Activated T-helper 9 cell treated with anti-CD3 and anti-CD28 coated beads, Interleukin-2, amount 50 U/mL, for 16 hours (primary cell): ENCODE measurements at regions not wholly inside any gene's neighbourhood (a gene's known extent, or its start where the extent isn't known, plus 50 kb on each side); places are given as distances from the start of the nearest gene placed in this dataset.

Source experiments
- DNase-seq: peaks from one replicate; pipeline ENCODE4 v3.0.0-alpha.2; 2020; ENCODE audit warnings: low read depth

DNA sequence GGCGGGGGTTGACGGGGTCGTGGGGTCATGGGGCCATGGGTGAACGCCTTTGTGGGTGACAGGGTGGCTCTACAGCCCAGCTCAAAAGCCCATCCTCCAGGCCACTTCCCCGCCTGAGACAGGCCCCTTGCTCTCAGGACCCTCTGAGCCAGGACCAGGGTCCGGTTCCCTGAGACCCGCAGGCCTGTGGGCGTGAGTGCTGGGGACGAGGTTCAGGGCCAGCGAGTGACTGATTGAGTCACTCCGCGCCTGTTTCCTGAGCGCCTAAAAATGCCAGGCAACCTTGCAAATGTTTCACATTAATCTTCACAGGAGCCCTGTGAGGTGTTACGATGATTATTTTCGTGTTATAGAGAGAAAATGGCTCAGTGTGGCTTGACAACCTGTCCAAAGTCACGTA, 97.8 kb downstream of the ZNF674 start:
- DNase-seq = no peak

DNA sequence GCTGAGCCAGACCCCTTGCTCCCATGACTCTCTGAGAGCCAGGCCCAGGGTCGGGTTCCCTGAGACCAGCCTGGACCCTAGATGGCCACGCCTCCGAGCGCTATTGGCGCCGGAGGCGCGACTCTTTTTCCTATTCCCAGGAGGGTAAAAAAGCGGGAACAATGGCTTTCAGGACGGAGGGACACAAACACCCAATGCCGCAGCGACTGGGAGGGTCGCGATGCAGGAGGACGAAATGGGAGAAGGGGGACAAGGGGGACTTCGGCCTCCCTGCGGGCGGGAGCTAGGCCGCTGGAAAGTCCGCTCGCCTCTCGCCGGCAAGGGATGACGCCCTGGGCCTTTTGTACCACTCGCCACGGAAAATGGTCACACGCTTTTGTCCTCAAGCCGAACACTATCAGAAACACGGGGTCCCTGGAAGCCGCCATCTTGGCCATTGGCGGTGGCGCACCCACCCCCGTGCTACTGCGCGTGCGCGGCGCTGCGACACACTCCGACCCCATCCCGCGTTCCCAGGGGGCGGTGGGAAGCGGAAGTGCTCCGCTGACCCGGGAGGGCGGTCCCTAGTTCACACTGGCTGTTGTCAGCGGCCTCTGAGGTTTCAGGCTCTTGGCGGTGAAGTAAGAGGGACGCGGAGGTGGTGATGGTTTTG, 98.4 kb downstream of the ZNF674 start:
- peak; percentile 75 for DNase-seq

DNA sequence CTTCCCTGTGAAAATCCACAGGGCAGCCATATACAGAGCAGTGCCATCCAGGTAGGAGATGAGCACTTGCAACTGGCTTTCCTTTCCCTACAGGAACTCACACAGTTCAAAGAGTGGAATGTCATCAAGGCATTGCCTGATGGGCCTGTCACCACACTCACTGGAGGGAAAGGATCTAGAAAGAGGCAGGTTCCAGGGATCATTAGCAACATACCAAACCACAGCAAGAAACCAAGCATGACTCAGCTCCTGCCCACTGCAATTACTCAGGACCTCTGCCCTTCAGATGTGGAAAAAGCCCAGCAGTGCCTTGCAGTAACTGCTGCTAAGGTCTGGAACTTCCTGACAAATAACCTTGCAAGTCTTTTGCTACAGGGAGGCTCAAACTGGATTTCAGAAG, 101.2 kb downstream of the ZNF674 start:
- no peak for DNase-seq

DNA sequence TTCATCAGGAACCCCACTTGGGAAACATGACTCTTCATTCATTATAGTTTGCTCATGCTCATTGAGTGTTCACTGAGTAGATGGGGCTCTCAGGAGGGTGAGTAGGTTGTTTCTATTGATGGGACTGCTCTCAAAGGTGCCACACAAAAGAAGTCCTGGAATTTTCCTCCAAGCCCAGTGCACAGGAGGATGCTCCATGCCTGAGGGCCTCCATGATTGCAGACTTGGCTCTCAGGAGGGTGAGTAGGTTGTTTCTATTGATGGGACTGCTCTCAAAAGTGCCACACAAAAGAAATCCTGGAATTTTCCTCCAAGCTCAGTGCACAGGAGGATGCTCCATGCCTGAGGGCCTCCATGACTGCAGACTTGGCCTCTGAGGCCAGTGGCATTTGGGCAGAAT, 108.5 kb downstream of the ZNF674 start:
- no peak for DNase-seq

DNA sequence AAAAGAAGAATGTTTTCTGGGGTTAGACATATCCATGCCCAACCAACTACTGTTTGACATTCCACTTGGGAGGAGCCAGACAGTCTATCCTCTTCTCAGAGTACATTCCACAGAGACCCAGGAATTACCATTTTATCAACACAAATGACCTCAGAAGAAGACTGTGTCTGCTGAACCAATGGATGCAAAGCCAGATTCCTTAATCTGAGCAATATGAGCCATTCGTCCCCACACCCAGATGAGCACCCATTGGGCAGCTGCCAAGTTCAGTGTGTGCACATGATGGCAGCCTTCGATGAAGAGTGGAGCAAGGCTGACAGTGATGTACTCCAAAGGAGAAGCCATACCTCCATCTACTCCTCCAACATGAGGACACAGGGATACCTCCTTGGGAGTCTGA, 111.3 kb downstream of the ZNF674 start:
- DNase-seq = no peak

DNA sequence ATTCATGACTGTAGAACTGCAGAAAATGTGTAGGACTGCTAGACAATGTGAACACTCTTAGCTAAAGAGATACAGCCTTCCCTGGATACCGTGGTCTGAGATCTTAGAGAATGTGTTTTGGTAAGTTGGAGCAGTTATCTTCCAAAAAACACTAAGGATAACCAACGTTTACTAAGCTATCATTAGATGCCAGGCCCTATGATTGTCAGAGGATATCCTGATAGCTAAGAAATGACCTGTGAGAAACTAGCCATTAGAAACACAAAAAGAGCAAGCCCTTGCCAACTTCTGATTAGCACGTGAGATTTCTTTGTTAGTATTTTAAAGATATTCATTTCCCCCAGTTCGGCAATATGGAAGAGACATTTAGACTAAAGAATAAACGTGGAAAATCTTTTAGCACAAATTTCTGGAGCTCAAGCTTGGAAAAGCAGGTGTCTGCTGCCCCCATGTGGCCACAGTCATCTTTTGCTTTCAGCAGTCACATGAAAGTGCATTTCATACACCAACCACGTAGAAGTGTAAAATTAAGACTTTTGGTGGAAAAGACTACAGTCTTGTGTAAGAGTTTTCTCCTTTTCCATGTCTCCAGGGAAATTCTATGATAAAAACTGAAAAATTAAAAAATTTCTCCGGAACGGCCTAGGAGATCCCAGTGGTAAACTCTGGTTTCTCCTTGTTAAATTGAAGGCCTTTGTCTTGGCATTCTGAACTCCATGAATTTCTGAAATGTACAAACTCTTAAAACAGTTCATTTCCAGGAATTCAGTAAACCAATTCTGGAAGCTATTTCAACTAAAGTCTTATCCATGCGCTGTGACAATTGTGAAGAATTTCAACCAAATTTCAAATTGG, 136.4 kb downstream of the ZNF674 start:
- peak; percentile 52 for DNase-seq

DNA sequence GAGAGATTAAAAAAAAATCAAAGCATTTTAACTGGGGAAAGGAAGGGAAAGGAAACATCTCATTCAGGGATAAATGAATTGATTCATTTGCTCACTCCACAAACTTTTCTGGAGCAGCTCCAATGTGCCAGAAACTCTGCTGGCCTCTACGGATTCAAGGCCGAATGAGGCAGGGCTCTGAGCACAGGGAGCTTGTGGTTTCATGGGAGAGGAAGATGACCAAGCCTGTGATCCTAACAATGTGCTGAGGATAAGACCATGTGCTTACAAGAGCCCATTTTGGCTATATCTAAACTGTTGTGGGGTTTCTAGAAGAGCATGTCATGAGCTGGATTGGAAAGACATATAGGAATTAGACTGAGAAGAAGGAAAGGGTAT, 137.5 kb downstream of the ZNF674 start:
- DNase-seq = no peak

DNA sequence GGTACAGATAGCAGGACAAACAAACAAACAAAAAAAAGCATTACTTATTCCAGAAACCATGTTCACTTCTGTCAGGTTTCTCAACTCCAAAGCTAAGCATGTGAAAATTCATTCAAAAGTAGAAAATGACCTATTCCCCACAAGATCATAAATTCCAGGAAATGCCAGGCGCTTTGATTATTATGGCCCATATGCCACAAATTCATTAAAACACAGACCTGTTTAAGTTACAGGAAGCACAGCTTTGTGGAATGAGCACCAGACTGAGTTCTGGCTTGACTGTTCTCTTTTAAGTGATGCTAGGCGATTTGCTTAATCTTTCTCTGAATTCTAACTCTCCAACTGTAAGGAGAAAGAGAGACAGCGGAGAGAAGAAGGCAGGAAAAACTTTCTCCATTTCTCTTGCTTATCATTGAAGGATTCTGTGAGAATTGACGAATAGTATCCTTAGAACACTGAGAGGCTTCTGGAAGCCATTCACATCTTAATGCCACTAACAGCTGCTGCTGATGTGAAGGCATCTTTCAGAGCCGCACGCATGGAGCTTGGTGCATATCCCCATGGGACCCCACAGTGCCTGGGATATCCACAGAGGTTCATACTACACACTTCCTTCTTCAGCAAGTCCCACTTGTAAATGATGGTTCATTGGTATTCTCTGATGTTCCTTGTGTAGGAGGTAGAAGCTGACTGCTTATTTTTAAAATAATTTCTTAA, 138.0 kb downstream of the ZNF674 start:
- no peak for DNase-seq

DNA sequence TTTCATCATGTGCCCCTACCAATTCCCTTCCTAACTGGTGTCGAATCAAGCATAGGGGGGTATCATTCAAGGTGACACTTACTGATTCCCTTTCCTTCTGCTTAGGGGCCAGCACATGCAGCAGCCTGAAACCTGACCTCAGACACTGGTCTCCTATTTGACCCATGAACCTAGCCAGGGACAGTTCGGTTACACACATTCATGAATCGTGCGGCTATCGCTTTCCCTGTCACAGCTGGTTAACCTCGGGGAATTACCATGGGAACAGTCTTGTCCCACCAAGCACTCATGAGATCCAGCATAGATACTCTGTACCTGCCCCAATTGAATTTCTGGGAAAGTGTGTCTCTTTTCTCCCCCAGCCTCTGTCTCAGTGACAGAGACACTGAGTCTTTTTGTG, 140.4 kb downstream of the ZNF674 start:
- DNase-seq = no peak

DNA sequence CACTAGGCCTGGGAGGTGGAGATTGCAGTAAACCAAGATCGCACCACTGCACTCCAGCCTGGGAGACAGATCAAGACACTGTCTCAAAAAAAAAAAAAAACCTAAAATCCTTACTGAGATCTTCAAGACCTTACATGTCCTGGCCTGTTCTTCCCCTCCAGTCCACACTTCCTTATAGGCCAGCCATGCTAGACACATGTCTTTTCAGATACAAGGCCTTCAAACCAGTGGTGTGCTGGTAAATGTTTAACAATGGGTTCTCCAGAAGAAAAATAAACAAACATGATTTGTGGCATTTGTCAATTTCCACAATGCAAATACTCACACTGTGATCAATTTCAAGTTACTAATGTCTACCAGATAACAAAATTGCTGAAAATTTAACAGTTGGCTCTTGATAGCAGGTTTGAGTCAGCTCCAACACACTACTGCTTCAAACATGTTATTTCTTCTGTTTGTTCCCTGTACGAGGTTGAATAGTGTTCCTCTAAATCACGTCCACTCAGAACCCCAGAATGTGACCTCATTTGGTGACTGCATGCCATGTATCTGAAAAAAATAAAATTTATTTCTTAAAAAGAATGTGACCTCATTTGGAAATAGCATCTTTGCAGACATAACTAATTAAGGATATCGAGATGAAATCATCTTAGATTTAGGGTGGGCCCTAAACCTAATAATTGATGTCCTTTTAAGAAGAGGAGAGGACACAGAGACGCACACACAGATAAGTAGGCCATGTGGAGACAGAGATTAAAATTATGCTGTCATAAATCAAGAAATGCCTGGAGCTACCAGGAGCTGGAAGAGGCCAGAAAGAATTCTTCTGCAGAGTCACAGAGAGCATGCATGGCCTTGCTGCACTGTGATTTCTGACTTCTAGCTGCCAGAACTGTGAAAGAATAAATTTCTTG, 144.4 kb downstream of the ZNF674 start:
- DNase-seq = no peak

DNA sequence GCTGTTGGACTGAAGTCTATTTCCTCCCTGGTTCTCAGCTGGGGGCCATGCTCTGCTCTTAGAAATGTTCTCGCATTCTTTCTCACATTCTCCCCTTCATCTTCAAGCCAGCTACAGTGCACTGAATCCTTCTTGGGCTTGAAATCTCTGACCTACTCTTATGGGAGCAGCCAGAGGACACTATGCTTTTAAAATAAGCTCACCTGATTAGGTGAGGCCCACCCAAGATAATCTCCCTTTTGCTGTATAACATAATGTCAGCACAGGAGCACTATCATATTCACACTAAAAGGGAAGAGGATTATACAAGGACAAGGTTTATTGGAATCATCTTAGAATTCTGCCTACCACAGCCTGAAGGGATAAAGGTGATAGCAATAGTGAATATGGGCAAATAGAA, 146.3 kb downstream of the ZNF674 start:
- no peak for DNase-seq

DNA sequence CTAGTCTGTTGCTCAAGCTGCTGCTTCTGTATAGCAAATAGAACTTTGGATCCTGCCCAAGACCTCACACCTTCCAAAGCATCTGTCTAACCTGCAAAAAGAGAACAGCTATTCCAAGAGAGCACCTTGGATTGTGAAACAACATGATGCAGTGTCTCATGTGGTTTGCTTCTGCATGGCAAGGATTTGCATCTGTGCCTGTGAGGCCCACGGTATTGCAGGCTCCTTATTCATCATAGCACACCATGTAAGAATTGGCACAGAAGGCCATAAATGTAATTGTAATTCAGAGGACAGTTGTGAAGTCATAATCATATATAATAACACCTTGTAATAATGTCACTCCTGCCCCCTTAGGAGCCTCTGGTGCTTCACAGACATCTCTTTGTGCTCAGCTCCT, 147.1 kb downstream of the ZNF674 start:
- no peak for DNase-seq

DNA sequence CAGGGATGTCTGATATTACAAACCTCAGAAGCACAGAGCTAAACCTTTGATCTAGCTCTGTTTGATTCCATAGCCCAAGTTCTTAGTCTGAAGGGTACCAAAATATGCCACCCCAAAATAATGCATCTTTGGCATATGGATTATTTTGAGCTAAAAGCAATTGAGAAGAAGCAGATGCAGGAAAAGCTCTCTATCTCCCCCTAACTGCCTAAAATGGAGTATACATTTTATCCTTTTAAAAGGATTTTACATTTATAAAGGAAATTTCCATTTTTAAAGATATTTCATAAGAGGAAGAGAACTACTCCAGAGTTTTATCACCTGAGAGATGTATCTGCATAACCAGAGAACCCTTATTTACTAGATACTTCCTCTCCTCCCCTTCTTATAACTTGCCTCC, 158.7 kb downstream of the ZNF674 start:
- DNase-seq = no peak

DNA sequence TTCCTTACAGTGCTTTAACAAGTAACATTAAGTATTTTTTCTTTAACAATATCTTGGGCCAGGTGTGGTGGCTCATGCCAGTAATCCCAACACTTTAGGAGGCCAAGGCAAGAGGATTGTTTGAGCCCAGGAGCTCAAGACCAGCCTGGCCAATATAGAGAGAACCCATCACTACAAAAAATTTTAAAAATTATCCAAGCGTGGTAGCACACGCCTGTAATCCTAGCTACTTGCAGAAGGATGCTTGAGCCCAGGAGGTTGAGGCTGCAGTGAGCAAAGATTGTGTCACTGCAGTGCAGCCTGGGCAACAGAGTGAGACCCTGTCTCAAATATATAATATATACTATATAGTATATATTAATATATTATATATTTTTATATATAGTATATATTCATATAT, 162.2 kb downstream of the ZNF674 start:
- DNase-seq = no peak

DNA sequence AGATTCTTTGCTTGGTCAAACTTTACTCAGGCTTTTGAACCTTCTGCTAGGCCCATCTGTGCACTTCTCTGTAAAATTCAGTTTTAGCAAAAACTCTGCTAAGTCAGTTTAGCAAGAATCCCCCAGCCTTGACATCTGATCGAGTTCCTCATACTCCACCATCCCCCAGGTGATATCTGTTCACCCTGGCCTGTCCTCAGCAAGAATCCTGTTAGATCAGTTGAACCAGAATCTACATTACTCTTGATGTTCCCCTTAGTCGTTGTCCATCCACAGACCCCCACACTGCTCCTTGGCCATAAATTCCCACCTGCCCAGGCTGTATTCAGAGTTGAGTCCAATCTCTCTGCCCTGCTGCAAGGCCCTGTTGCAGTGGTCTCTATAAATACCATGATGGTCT, 162.6 kb downstream of the ZNF674 start:
- DNase-seq = no peak

DNA sequence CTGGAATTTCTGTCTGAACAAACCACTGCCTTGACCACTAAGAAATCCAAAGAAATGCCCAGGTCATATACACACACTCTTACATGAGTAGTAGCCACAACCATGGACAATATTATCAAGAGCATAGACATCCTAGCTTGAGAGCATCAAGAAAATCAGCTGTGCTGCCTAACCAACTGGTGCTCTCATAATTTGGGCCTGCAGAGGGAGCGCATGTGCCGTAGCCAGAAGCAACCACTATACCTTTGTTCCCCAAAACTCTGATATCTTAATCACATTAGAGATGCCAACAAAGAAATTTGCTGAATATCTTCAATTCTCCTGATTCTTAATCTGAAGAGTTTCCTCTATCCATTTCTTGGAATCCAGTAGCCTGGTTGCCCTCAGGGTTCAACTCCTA, 163.6 kb downstream of the ZNF674 start:
- no peak for DNase-seq

DNA sequence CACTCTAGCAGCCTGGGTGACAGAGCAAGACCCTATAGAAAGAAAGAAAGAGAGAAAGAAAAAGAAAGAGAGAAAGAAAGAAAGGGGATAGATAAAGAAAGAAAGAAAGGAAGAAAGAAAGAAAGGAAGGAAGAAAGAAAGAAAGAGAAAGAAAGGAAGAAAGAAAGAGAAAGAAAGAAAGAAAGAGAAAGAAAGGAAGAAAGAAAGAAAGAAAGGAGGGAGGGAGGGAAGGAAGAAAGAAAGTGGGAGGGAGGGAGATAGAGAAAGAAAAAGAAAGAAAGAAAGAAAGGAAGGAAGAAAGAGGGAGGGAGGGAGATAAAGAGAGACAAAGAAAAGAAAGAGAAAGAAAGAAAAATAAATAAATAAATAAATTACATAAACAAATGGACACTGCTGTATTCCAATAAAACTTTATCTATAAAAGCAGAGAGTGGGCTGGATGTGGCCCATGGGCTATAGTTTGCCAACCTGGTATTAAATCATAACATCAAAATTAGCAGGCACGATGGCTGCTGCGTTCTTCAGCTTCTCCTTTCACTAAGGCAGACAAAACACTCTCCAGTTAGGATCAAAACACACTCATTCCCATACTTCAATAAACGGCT, 165.0 kb downstream of the ZNF674 start:
- no peak for DNase-seq

DNA sequence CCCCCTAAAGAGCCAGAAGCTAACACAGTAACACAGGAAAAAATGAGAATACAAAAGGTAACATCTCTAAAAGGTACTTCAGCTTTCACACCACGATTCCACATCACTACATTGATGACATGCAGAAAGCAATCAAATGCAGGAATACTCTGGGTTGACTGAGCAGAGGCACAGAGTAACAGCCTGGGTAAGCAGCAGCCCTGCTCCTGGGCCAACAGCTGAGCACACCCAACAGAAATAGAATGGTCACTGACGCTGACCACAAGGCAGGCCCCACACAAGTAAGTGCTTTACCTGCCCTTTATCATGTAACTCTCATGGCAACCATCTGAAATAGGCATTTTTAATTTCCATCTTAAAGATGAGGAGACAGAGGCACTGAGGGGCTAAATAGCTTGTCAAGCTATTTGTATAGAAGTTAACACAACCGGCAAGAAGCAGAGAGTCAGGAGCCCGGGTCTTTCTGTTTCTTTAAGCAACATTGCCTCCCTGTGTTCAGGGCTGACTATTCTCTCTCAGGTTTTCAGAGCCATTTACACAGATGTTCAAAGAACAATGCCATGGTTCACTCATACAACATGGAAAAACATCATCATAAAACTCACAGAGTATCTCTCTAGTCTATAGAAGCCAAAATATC, 168.9 kb downstream of the ZNF674 start:
- no peak for DNase-seq

DNA sequence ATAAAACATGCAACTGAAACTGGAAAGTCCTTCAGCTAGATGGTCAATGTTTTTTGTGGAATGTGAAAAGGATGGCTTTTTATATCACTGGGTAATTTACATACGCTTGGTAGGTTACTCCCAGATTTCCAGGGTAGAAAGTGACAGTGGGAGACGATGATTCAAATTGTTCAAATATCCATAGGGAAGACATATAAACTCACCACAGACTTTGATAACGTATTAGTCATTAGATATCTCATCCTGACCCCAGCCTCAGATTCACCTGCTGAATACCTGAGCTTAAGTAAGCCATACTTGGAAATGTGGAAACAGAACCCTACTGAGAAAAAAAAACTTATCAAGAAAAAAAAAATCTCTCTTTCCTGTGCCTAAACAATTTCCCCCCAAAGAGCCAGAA, 169.4 kb downstream of the ZNF674 start:
- DNase-seq = no peak

DNA sequence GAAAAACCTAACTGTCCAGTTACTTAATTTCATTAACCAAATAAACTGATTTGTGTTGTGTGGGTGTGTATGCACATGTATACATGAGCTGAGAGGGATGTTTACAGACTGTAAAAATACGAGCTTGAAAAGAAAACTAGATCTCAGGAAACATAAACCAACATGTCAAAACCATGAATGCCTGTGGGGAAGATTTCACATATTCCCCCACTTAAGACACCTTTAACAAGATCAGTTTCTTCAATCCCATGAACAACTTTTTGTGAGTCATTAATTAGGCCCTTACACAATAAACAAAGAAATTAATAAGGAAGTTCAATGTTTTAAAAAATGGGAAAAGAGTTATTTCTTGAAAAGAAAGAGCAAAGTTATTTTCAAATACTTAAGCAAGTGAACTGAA, 170.8 kb downstream of the ZNF674 start:
- no peak for DNase-seq

DNA sequence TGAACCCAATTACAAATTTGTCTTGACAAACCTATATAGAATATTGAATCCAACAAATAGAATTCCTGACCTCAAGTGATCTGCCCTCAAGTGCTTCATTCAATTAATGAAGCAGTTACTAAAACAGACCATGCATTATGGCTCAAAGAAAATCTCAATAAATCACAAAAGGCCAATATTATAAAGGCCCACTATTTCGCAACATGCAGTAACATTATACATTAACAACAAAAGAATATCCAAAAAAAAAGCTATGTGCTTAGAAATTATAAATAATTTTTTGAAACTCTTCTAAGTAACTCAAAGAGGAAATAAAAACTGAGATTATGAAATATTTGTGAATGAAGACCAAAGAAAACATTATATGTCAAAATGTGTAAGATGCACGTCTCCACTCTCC, 177.7 kb downstream of the ZNF674 start:
- DNase-seq = no peak
